IMR-90 (cell line): ENCODE measurements at regions not wholly inside any gene's neighbourhood (a gene's known extent, or its start where the extent isn't known, plus 50 kb on each side); places are given as distances from the start of the nearest gene placed in this dataset.

ENCODE experiments used
- CEBPB ChIP-seq: IDR thresholded peaks from 2 replicates; pipeline ENCODE4 v1.6.1; 2012; ENCODE audit warnings: low read depth, low read length, improper control_type of control experiment
- MAFK ChIP-seq: IDR thresholded peaks from 2 replicates; pipeline ENCODE4 v1.6.1; 2012; ENCODE audit warnings: low read depth, low read length, improper control_type of control experiment
- MAZ ChIP-seq: IDR thresholded peaks from 2 replicates; pipeline ENCODE4 v1.6.1; 2012; ENCODE audit warnings: low read depth, mild to moderate bottlenecking, low read length, improper control_type of control experiment, moderate library complexity, borderline replicate concordance
- NFE2L2 ChIP-seq: fragments of 150-350 bp; IDR thresholded peaks from 2 replicates; pipeline ENCODE4 v1.6.1; 2016; ENCODE audit warnings: low read depth, mild to moderate bottlenecking, low read length
- POLR2A ChIP-seq: IDR thresholded peaks from 2 replicates; pipeline ENCODE4 v1.6.1; 2012; ENCODE audit warnings: mild to moderate bottlenecking, low read depth, low read length
- SMC3 ChIP-seq: fragments of 150-350 bp; IDR thresholded peaks from 2 replicates; pipeline ENCODE4 v1.6.1; 2016; ENCODE audit warnings: low read depth, mild to moderate bottlenecking, antibody characterized with exemption, low read length, moderate library complexity
- TF ChIP-seq, protein P1 (sequence below): conservative IDR thresholded peaks from 2 replicates; pipeline ENCODE4 v1.5.1; 2012; ENCODE audit warnings: mild to moderate bottlenecking, low read depth, low read length, improper control_type of control experiment
- TF ChIP-seq, protein P2 (sequence below): fragments of 150-350 bp; IDR thresholded peaks from 2 replicates; pipeline ENCODE4 v1.6.1; 2017; ENCODE audit warnings: mild to moderate bottlenecking, antibody characterized with exemption, low read length, low read depth

DNA sequence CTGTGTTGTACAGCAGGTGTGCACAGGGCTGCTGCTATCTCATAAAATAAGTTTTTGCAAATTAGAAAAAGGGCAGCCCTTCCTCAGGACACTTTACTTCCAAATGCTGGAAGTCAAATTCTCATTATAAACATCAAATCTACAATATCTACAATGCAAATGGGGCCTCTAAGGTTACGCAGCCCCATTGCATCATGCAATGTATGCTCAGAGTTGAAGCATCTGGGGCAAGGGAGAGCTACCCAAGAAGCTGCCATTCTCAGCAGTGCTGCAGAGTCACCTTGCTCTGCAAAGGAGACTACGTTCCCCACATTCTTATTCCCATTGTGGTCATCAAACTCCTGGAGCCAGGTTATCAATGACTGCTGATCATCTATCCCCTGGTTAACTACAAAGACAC is 208.9 kb upstream of the POGK start:
- no peak for TF ChIP-seq POLR2A
- no peak for TF ChIP-seq CEBPB
- TF ChIP-seq, protein P1, sequence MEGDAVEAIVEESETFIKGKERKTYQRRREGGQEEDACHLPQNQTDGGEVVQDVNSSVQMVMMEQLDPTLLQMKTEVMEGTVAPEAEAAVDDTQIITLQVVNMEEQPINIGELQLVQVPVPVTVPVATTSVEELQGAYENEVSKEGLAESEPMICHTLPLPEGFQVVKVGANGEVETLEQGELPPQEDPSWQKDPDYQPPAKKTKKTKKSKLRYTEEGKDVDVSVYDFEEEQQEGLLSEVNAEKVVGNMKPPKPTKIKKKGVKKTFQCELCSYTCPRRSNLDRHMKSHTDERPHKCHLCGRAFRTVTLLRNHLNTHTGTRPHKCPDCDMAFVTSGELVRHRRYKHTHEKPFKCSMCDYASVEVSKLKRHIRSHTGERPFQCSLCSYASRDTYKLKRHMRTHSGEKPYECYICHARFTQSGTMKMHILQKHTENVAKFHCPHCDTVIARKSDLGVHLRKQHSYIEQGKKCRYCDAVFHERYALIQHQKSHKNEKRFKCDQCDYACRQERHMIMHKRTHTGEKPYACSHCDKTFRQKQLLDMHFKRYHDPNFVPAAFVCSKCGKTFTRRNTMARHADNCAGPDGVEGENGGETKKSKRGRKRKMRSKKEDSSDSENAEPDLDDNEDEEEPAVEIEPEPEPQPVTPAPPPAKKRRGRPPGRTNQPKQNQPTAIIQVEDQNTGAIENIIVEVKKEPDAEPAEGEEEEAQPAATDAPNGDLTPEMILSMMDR, result no peak
- TF ChIP-seq MAZ, result no peak
- no peak for TF ChIP-seq MAFK
- TF ChIP-seq, protein P2, sequence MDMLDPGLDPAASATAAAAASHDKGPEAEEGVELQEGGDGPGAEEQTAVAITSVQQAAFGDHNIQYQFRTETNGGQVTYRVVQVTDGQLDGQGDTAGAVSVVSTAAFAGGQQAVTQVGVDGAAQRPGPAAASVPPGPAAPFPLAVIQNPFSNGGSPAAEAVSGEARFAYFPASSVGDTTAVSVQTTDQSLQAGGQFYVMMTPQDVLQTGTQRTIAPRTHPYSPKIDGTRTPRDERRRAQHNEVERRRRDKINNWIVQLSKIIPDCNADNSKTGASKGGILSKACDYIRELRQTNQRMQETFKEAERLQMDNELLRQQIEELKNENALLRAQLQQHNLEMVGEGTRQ, result no peak
- no peak for TF ChIP-seq SMC3
- TF ChIP-seq NFE2L2, result no peak
